Loucy (cell line): ENCODE measurements at regions not wholly inside any gene's neighbourhood (a gene's known extent, or its start where the extent isn't known, plus 50 kb on each side); places are given as distances from the start of the nearest gene placed in this dataset.

ENCODE experiments used
- H2AFZ ChIP-seq: fragments of 200-600 bp; sonication (generic); 2 replicates; pipeline ENCODE4 v1.6.0; 2016; ENCODE audit warnings: antibody characterized with exemption, mild to moderate bottlenecking, low read length, moderate library complexity
- H3F3A ChIP-seq: fragments of 200-600 bp; 2 replicates; pipeline ENCODE4 v1.6.0; 2016; ENCODE audit warnings: antibody characterized with exemption, low read depth, mild to moderate bottlenecking
- H3K27me3 ChIP-seq: fragments of 200-600 bp; sonication (generic); 2 replicates; pipeline ENCODE4 v1.6.1; 2014; ENCODE audit warnings: low read length, mild to moderate bottlenecking; ENCODE audit not compliant: insufficient read depth, poor library complexity, severe bottlenecking
- H3K36me3 ChIP-seq: fragments of 200-600 bp; sonication (generic); 2 replicates; pipeline ENCODE4 v1.6.1; 2016; ENCODE audit warnings: low read length; ENCODE audit not compliant: insufficient read depth
- H3K4me1 ChIP-seq: fragments of 200-600 bp; sonication (generic); 2 replicates; pipeline ENCODE4 v1.5.1; 2014; ENCODE audit warnings: low read length, mild to moderate bottlenecking; ENCODE audit not compliant: insufficient read depth, poor library complexity, severe bottlenecking
- H3K4me2 ChIP-seq: fragments of 200-600 bp; sonication (generic); 2 replicates; pipeline ENCODE4 v1.6.0; 2014; ENCODE audit warnings: antibody characterized with exemption, low read length, low read depth, mild to moderate bottlenecking; ENCODE audit not compliant: poor library complexity, severe bottlenecking
- H3K4me3 ChIP-seq: fragments of 200-600 bp; sonication (generic); 2 replicates; pipeline ENCODE4 v1.5.1; 2014; ENCODE audit warnings: low read length, mild to moderate bottlenecking, mixed read lengths; ENCODE audit not compliant: poor library complexity, severe bottlenecking
- H3K79me2 ChIP-seq: fragments of 200-600 bp; sonication (generic); 2 replicates; pipeline ENCODE4 v1.6.1; 2014; ENCODE audit warnings: low read length; ENCODE audit not compliant: insufficient read depth
- H3K9ac ChIP-seq: fragments of 200-600 bp; sonication (generic); 2 replicates; pipeline ENCODE4 v1.6.0; 2014; ENCODE audit warnings: mild to moderate bottlenecking, low read depth, low read length, moderate library complexity; ENCODE audit not compliant: poor library complexity, severe bottlenecking
- H3K9me2 ChIP-seq: fragments of 200-600 bp; sonication (generic); replicated peaks from 2 replicates; pipeline ENCODE4 v1.6.1; 2016; ENCODE audit warnings: low read depth, low read length, mixed read lengths
- H3K9me3 ChIP-seq: fragments of 200-600 bp; sonication (generic); 2 replicates; pipeline ENCODE4 v1.6.1; 2014; ENCODE audit warnings: mild to moderate bottlenecking, antibody characterized with exemption, low read length, low read depth; ENCODE audit not compliant: insufficient read depth
- H4K20me1 ChIP-seq: fragments of 200-600 bp; sonication (generic); 2 replicates; pipeline ENCODE4 v1.6.0; 2014; ENCODE audit warnings: antibody characterized with exemption, low read length, mild to moderate bottlenecking; ENCODE audit not compliant: insufficient read depth, poor library complexity, severe bottlenecking
- CTCF ChIP-seq: fragments of 200-600 bp; sonication (generic); conservative IDR thresholded peaks from 2 replicates; pipeline ENCODE4 v1.5.1; 2014; ENCODE audit warnings: mild to moderate bottlenecking, antibody characterized with exemption, low read length
- EZH2phosphoT487 ChIP-seq: fragments of 200-600 bp; IDR thresholded peaks from 2 replicates; pipeline ENCODE4 v1.6.1; 2018; ENCODE audit warnings: antibody characterized with exemption, mild to moderate bottlenecking, moderate library complexity, borderline replicate concordance

DNA sequence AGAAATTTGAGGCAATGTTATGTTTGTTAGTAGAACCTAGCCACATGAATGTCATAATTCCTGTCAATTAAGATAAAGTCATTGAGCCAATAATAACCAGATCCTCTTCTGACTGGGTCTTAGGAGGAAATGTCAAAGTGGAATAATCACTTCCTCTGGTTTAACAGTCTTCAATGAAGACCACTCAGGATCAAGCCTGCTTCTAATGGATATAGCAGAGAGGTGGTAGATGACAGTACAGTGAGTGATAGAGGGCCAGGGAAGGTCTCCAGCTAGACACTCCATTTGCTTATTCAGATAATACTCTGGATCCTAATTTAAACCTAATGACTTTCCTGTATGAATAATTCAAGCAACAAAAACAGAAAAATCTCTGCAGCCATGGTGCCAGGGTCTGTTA lies 474.2 kb downstream of the DNAH5 start:
- H3K9me3 ChIP-seq: no peaks in the 10 kb centered on the region
- no peaks in the 10 kb centered on the region for H3K36me3 ChIP-seq
- no peaks in the 10 kb centered on the region for H3K4me1 ChIP-seq
- no peaks in the 10 kb centered on the region for H3K9me2 ChIP-seq
- TF ChIP-seq CTCF (no peak), EZH2phosphoT487 (no peak)
- H4K20me1 ChIP-seq: no peaks in the 10 kb centered on the region
- no peaks in the 10 kb centered on the region for H3K27me3 ChIP-seq
- H3K9ac ChIP-seq: no peak overlapping the region
- H3K4me3 ChIP-seq: no peak overlapping the region
- H3K4me2 ChIP-seq: no peak overlapping the region
- H3K79me2 ChIP-seq: no peaks in the 10 kb centered on the region
- H3F3A ChIP-seq: no peaks in the 10 kb centered on the region
- no peak overlapping the region for H2AFZ ChIP-seq

- Histone ChIP-seq H3K36me3 (no peaks in the 10 kb centered on the region), H2AFZ (no peak overlapping the region), H3K27me3 (no peaks in the 10 kb centered on the region), H3K4me1 (no peaks in the 10 kb centered on the region), H3K4me3 (no peak overlapping the region), H3K9ac (no peak overlapping the region), H3K4me2 (no peak overlapping the region), H4K20me1 (no peaks in the 10 kb centered on the region), H3K9me3 (no peaks in the 10 kb centered on the region), H3F3A (no peaks in the 10 kb centered on the region), H3K79me2 (no peaks in the 10 kb centered on the region), H3K9me2 (no peaks in the 10 kb centered on the region)
- TF ChIP-seq EZH2phosphoT487: no peak
- TF ChIP-seq CTCF: no peak
These were observed 479.8 kb downstream of the DNAH5 start for GRCh38 chr5:13464532-13465193.

DNA sequence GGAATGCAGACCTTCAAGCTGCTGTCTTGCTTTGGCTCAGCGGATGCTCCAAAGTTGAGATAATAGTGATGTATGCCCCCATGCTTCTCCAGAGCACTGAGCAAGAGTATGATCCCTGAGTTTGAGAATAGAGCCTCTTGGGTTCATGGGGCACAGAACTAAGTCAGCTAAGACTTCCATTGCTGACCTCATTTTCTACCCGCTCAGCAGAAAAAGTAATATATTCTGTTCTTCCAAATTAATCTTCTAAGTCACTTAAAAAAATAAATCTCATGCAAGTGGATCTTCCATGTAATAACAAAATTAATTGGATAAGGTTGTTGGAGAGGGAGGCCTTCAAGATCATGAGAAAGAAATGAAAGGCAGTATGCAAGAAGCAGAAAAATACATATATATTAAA lies 483.9 kb downstream of the DNAH5 start:
- no peaks in the 10 kb centered on the region for H4K20me1 ChIP-seq
- H3K4me2 ChIP-seq: no peak overlapping the region
- TF ChIP-seq EZH2phosphoT487 (no peak), CTCF (no peak)
- H3K36me3 ChIP-seq: no peaks in the 10 kb centered on the region
- H3K9me3 ChIP-seq: no peaks in the 10 kb centered on the region
- H3F3A ChIP-seq: no peaks in the 10 kb centered on the region
- no peak overlapping the region for H2AFZ ChIP-seq
- no peak overlapping the region for H3K9ac ChIP-seq
- no peaks in the 10 kb centered on the region for H3K9me2 ChIP-seq
- no peak overlapping the region for H3K4me3 ChIP-seq
- H3K79me2 ChIP-seq: no peaks in the 10 kb centered on the region
- H3K27me3 ChIP-seq: no peaks in the 10 kb centered on the region
- H3K4me1 ChIP-seq: no peaks in the 10 kb centered on the region
